ENCODE measurements at regions not wholly inside any gene's neighbourhood (a gene's known extent, or its start where the extent isn't known, plus 50 kb on each side); places are given as distances from the start of the nearest gene placed in this dataset.

GRCh38 chr1:95438218-95438948, 204.4 kb downstream of the RWDD3 start:
- Histone ChIP-seq H3K79me2 (ENCODE audit: control insufficient read depth in 1 of 2, insufficient read depth in 2 of 2, low read length in 2 of 2) (no peaks in the 10 kb centered on the region), H3K9me3 (ENCODE audit: insufficient read depth in 2 of 2, low read depth in 1 of 2, low read length in 1 of 2) (no peaks in the 10 kb centered on the region), H2BK12ac (ENCODE audit: low read depth, low read length) (peak overlapping the region; percentile 56; the same call in 1 of the 2 replicates), H2AK5ac (ENCODE audit: low read depth, low read length) (no peak overlapping the region), H3K4me2 (ENCODE audit: insufficient read depth in 1 of 2, low read depth in 2 of 2, low read length in 2 of 2) (peak overlapping the region in 1 of 2 experiments; percentile 17; a peak in 2 of 4 replicates), H2BK5ac (ENCODE audit: low read depth, low read length) (peak overlapping the region; percentile 49; the same call in 1 of the 2 replicates), H3K27ac (ENCODE audit: low read depth, low read length) (no peak overlapping the region), H3K27me3 (replicated peaks in 1 of 4; ENCODE audit: control insufficient read depth in 3 of 4, extremely low read depth in 1 of 4, insufficient read depth in 3 of 4, low read length in 3 of 4) (peaks cover 0 to 1% (median 0%) of the 10 kb centered on the region in 4 experiments; a peak in 1 of 7 replicates), H4K91ac (replicated peaks; ENCODE audit: insufficient read length, low read length) (no peak overlapping the region), H2BK15ac (ENCODE audit: low read length) (peak overlapping the region; percentile 93; the same call in 1 of the 2 replicates), H4K20me1 (replicated peaks in 1 of 2; ENCODE audit: control insufficient read depth in 1 of 2, insufficient read depth in 2 of 2, low read length in 2 of 2) (no peaks in the 10 kb centered on the region), H3K36me3 (ENCODE audit: control insufficient read depth in 2 of 4, insufficient read depth in 4 of 4, low read length in 3 of 4) (no peaks in the 10 kb centered on the region), H3K23ac (ENCODE audit: insufficient read length) (no peak overlapping the region), H2BK20ac (ENCODE audit: low read length) (peak overlapping the region; percentile 75; the same call in 1 of the 2 replicates), H3K9ac (replicated peaks in 1 of 4; ENCODE audit: extremely low read depth in 1 of 4, low read depth in 3 of 4, low read length in 3 of 4) (no peak overlapping the region), H2BK120ac (replicated peaks; ENCODE audit: low read depth, low read length) (no peak overlapping the region), H3K14ac (ENCODE audit: insufficient read length) (no peak overlapping the region), H4K5ac (ENCODE audit: insufficient read length, low read depth, low read length) (no peak overlapping the region), H3K79me1 (ENCODE audit: low read depth, low read length) (no peaks in the 10 kb centered on the region), H3K18ac (ENCODE audit: extremely low read depth, low read length) (peak overlapping the region; percentile 65; the same call in 1 of the 2 replicates), H4K8ac (ENCODE audit: extremely low read depth, insufficient read depth, low read length) (no peak overlapping the region), H2AFZ (ENCODE audit: low read length) (peak overlapping the region; percentile 55; the same call in 1 of the 2 replicates), H3K4ac (replicated peaks; ENCODE audit: insufficient read length, low read depth, low read length) (no peak overlapping the region), H3K56ac (replicated peaks; ENCODE audit: insufficient read length, low read depth, low read length) (no peak overlapping the region), H3K23me2 (ENCODE audit: low read depth, low read length) (no peaks in the 10 kb centered on the region), H3K4me1 (replicated peaks in 1 of 4; ENCODE audit: control insufficient read depth in 3 of 4, insufficient read depth in 4 of 4, low read length in 3 of 4) (peaks cover 5 to 8% (median 7%) of the 10 kb centered on the region in 4 experiments; a peak in 6 of 7 replicates), H3K4me3 (ENCODE audit: extremely low read depth in 1 of 4, insufficient read depth in 2 of 4, low read depth in 3 of 4, low read length in 4 of 4) (no peak overlapping the region)
- WGBS, 2 experiments (ENCODE audit: extremely low coverage in 1 of 2, insufficient coverage in 1 of 2, insufficient read length in 1 of 2, insufficient replicate concordance in 2 of 2, low coverage in 1 of 2, low lambda C conversion rate in 2 of 2, missing lambda C conversion rate in 1 of 2) = 53% methylated on average over 4 of the region's 4 CpGs; no CpG with 5 or more reads in 1 of the 2 experiments
- POLR2A ChIA-PET (ENCODE audit: partially characterized antibody) = no interaction called here
- DNase-seq (ENCODE audit: low read depth in 1 of 2, low spot score in 2 of 2) (no peak), FAIRE-seq (no peak)
- CTCF ChIA-PET (ENCODE audit: partially characterized antibody) = interaction anchor here (1.5 to 3.1 kb wide), 4 partner anchors 10 to 22 kb away, joined by 3 to 7 read pairs (median 3); no protein-coding TSS in a partner anchor
- TF ChIP-seq TAF1 (IDR thresholded peaks at IDR 0.05; ENCODE audit: low read depth, low read length) (no peak), CTCF (IDR thresholded peaks at IDR 0.05; ENCODE audit: control extremely low read depth in 1 of 3, insufficient read depth in 1 of 3, low read depth in 1 of 3, low read length in 3 of 3) (no peak), SP1 (IDR thresholded peaks at IDR 0.05; ENCODE audit: low read depth, low read length) (no peak), E2F6 (IDR thresholded peaks at IDR 0.05) (no peak), RNF2 (IDR thresholded peaks at IDR 0.05; ENCODE audit: borderline replicate concordance, low read depth, low read length, missing control alignments, poor library complexity, severe bottlenecking) (no peak), CBX8 (IDR thresholded peaks at IDR 0.05; ENCODE audit: borderline replicate concordance, low read depth, low read length) (no peak), GABPA (IDR thresholded peaks at IDR 0.05; ENCODE audit: borderline replicate concordance, insufficient read depth, low read length) (no peak)

Measured in H1 (cell line).